ENCODE measurements at regions not wholly inside any gene's neighbourhood (a gene's known extent, or its start where the extent isn't known, plus 50 kb on each side); places are given as distances from the start of the nearest gene placed in this dataset.

- H2BK12ac ChIP-seq (ENCODE audit: insufficient read length, low read depth, low read length) = no peak overlapping the region
- no peaks in the 10 kb centered on the region for H3K27me3 Mint-ChIP-seq (ENCODE audit: low read depth)
- H4K91ac ChIP-seq (ENCODE audit: insufficient read length, low read depth, low read length) = no peak overlapping the region
- H3K9ac ChIP-seq (ENCODE audit: extremely low read depth, insufficient read length, low read length) = no peak overlapping the region
- no peak overlapping the region for H2AK5ac ChIP-seq (ENCODE audit: insufficient read length, low read length)
- H3K23me2 ChIP-seq (ENCODE audit: insufficient read length, low read depth, low read length, poor library complexity, severe bottlenecking) = no peaks in the 10 kb centered on the region
- no peak overlapping the region for H2BK20ac ChIP-seq (ENCODE audit: low read depth, low read length, poor library complexity, severe bottlenecking)
- peaks cover 16 to 23% of the 10 kb centered on the region in 2 experiments for H3K4me1 Mint-ChIP-seq
- no peaks in the 10 kb centered on the region for H3K79me2 ChIP-seq (ENCODE audit: insufficient read depth, low read length)
- peak overlapping the region in 2 of 3 experiments; percentile 16 to 97; a peak in 4 of 7 replicates for H3K27ac Mint-ChIP-seq
- peaks cover 6 to 8% of the 10 kb centered on the region in 2 experiments for H3K9me3 Mint-ChIP-seq
- no peak overlapping the region for H3T11ph ChIP-seq (ENCODE audit: low read length)
- no peak overlapping the region for H2BK120ac ChIP-seq (ENCODE audit: low read depth, low read length, poor library complexity, severe bottlenecking)
- H4K8ac ChIP-seq (replicated peaks; ENCODE audit: insufficient read length, low read depth, low read length) = no peak overlapping the region
- H3K79me1 ChIP-seq (ENCODE audit: insufficient read depth, low read depth, low read length, poor library complexity, severe bottlenecking) = no peaks in the 10 kb centered on the region
- H3K56ac ChIP-seq (ENCODE audit: insufficient read length, low read depth, low read length) = no peak overlapping the region
- no peak overlapping the region for H2BK5ac ChIP-seq (ENCODE audit: insufficient read length, low read length)
- no peak overlapping the region; a peak in 1 of 5 replicates for H3K4me3 Mint-ChIP-seq
- H3K27ac ChIP-seq (ENCODE audit: insufficient read length, low read depth, low read length) = no peak overlapping the region
- no peak for DNase-seq
- H3K14ac ChIP-seq (ENCODE audit: insufficient read depth, low read length) = no peak overlapping the region
- H3K4me1 ChIP-seq (ENCODE audit: insufficient read depth, low read length) = peaks cover 5% of the 10 kb centered on the region; the same call in 1 of the 2 replicates
- no peak overlapping the region for H3K4me2 ChIP-seq (ENCODE audit: insufficient read depth, insufficient read length, low read length)
- H3K4ac ChIP-seq (ENCODE audit: low read depth, low read length) = no peak overlapping the region
- no peaks in the 10 kb centered on the region for H3K9me3 ChIP-seq (ENCODE audit: control insufficient read depth, low read depth, low read length)
- no peaks in the 10 kb centered on the region; the same call in 1 of the 2 replicates for H3K27me3 ChIP-seq (ENCODE audit: insufficient read depth, low read length)
- no peak overlapping the region for H3K18ac ChIP-seq (ENCODE audit: insufficient read length, low read depth, low read length)
- no CpG with 5 or more reads among the region's 3 CpGs for WGBS (ENCODE audit: extremely low coverage, insufficient read length, low lambda C conversion rate)
- peaks cover 5 to 7% (median 5%) of the 10 kb centered on the region in 3 experiments; a peak in 5 of 7 replicates for H3K36me3 Mint-ChIP-seq (ENCODE audit: insufficient read depth in 1 of 3, low read depth in 3 of 3)
- H3K23ac ChIP-seq (ENCODE audit: insufficient read length, low read depth, low read length) = no peak overlapping the region
- TF ChIP-seq CTCF (conservative IDR thresholded peaks at IDR 0.05) = no peak
- no peak overlapping the region for H4K5ac ChIP-seq (ENCODE audit: insufficient read length, low read depth, low read length)
- H2BK15ac ChIP-seq (ENCODE audit: low read depth, low read length) = no peak overlapping the region
- H2AFZ ChIP-seq (ENCODE audit: low read length) = no peak overlapping the region
- H4K20me1 ChIP-seq (ENCODE audit: control insufficient read depth, insufficient read depth, insufficient read length) = no peaks in the 10 kb centered on the region
Measured at GRCh38 chr15:47598996-47599395, 118.3 kb upstream of the SEMA6D start.

All from H9 (cell line).